Esophagus squamous epithelium (tissue), 5 donors: ENCODE measurements at regions not wholly inside any gene's neighbourhood (a gene's known extent, or its start where the extent isn't known, plus 50 kb on each side); places are given as distances from the start of the nearest gene placed in this dataset.
"Not testable (repeated sequence)": the region's sequence is repeated elsewhere in the genome, so short reads cannot be mapped to it uniquely, and the experiment has no call there.

Experiments used
- DNase-seq: peaks from one replicate; lab custom pipeline; 2025; lab: John Stamatoyannopoulos, UW
- H3K27ac ChIP-seq, 4 donors: fragments of 200-600 bp; sonication (generic); one replicate each; pipeline ENCODE4 v1.5.1; 2016 to 2019; ENCODE audit warnings: mild to moderate bottlenecking in 1 of 4
- H3K27me3 ChIP-seq, 4 donors: fragments of 200-600 bp; sonication (generic); 1 replicate in 3 of 4; 2 replicates in 1 of 4; pipeline versions ENCODE4 v1.5.1 to v1.6.0; 2017 to 2021; ENCODE audit warnings: antibody characterized with exemption in 1 of 4
- H3K36me3 ChIP-seq, 3 donors: fragments of 200-600 bp; sonication (generic); one replicate each; pipeline ENCODE4 v1.5.1; 2016 to 2019
- H3K4me1 ChIP-seq, 3 donors: fragments of 200-600 bp; sonication (generic); one replicate each; pipeline ENCODE4 v1.5.1; 2017 to 2019
- H3K4me3 ChIP-seq, 4 donors: fragments of 200-600 bp; sonication (generic); 1 replicate in 3 of 4; 2 replicates in 1 of 4; pipeline ENCODE4 v1.5.1; 2016 to 2019; ENCODE audit warnings: mild to moderate bottlenecking in 2 of 4, moderate library complexity in 1 of 4
- H3K9me3 ChIP-seq, 3 donors: fragments of 200-600 bp; sonication (generic); one replicate each; pipeline ENCODE4 v1.5.1; 2016 to 2019
- POLR2A ChIP-seq, 4 donors: fragments of 450-650 bp; IDR thresholded peaks; one replicate each; pipeline ENCODE4 v1.6.1; 2017; ENCODE audit warnings: antibody characterized with exemption in 4 of 4, mild to moderate bottlenecking in 4 of 4, moderate library complexity in 3 of 4
- WGBS, 2 donors: methylation state at CpG; one replicate each; pipeline ENCODE4 v1.1.5; 2018; 5-methylcytosine and 5-hydroxymethylcytosine counted together
- intact Hi-C: fragments of 100-400 bp; cut with DNase I; formaldehyde crosslinking; loops from one replicate; pipeline ENCODE4 v1.15.0; 2022
- TF ChIP-seq, protein P1 (sequence below), 6 experiments: fragments of 450-650 bp in 4 of 6; fragments of 200-600 bp in 2 of 6; sonication (generic) in 2 of 6; IDR thresholded peaks; one replicate each; pipeline ENCODE4 v1.5.1; 2016 to 2019; ENCODE audit warnings: antibody characterized with exemption in 6 of 6, mild to moderate bottlenecking in 4 of 6, moderate library complexity in 4 of 6
- donor health status: DM: yes; HTN: yes; CAD: no.

GRCh38 chrX:77342004-77342403, 105.2 kb upstream of the FGF16 start:
- intact Hi-C loops = no loop called here
- H3K27me3 ChIP-seq = no peaks in the 10 kb centered on the region
- no peaks in the 10 kb centered on the region for H3K9me3 ChIP-seq
- no peak for DNase-seq
- 14 to 22% methylated on average over 1 of the region's 1 CpG for WGBS, 2 donors
- no peak for TF ChIP-seq POLR2A (IDR thresholded peaks at IDR 0.05)
- TF ChIP-seq, protein P1, sequence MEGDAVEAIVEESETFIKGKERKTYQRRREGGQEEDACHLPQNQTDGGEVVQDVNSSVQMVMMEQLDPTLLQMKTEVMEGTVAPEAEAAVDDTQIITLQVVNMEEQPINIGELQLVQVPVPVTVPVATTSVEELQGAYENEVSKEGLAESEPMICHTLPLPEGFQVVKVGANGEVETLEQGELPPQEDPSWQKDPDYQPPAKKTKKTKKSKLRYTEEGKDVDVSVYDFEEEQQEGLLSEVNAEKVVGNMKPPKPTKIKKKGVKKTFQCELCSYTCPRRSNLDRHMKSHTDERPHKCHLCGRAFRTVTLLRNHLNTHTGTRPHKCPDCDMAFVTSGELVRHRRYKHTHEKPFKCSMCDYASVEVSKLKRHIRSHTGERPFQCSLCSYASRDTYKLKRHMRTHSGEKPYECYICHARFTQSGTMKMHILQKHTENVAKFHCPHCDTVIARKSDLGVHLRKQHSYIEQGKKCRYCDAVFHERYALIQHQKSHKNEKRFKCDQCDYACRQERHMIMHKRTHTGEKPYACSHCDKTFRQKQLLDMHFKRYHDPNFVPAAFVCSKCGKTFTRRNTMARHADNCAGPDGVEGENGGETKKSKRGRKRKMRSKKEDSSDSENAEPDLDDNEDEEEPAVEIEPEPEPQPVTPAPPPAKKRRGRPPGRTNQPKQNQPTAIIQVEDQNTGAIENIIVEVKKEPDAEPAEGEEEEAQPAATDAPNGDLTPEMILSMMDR (IDR thresholded peaks at IDR 0.05) = no peak
- no peak overlapping the region for H3K27ac ChIP-seq
- no peaks in the 10 kb centered on the region for H3K4me1 ChIP-seq
- no peaks in the 10 kb centered on the region for H3K36me3 ChIP-seq
- no peak overlapping the region for H3K4me3 ChIP-seq

- TF ChIP-seq POLR2A (IDR thresholded peaks at IDR 0.05) = no peak
- TF ChIP-seq, protein P1 (IDR thresholded peaks at IDR 0.05) = no peak
- WGBS, 2 donors = 33 to 38% methylated on average over 1 of the region's 1 CpG
Measured at GRCh38 chrX:77346859-77347258, 100.3 kb upstream of the FGF16 start.

GRCh38 chrX:77347572-77347971, 99.6 kb upstream of the FGF16 start:
- H3K36me3 ChIP-seq = no peaks in the 10 kb centered on the region
- WGBS, 2 donors = 6 to 30% methylated on average over 2 of the region's 5 CpGs
- no peak for DNase-seq
- H3K27me3 ChIP-seq = no peaks in the 10 kb centered on the region
- no peak overlapping the region for H3K27ac ChIP-seq
- no peak overlapping the region for H3K4me3 ChIP-seq
- no peaks in the 10 kb centered on the region for H3K4me1 ChIP-seq
- intact Hi-C loops = no loop called here
- H3K9me3 ChIP-seq = no peaks in the 10 kb centered on the region
- TF ChIP-seq POLR2A (IDR thresholded peaks at IDR 0.05) = no peak
- TF ChIP-seq, protein P1 (IDR thresholded peaks at IDR 0.05) = no peak

More at GRCh38 chrX:77346859-77347258, 100.3 kb upstream of the FGF16 start:
- H3K4me1 ChIP-seq = no peaks in the 10 kb centered on the region
- H3K27ac ChIP-seq = no peak overlapping the region
- no peak for DNase-seq
- H3K9me3 ChIP-seq = no peaks in the 10 kb centered on the region
- H3K36me3 ChIP-seq = no peaks in the 10 kb centered on the region
- H3K4me3 ChIP-seq = no peak overlapping the region
- H3K27me3 ChIP-seq = no peaks in the 10 kb centered on the region
- intact Hi-C loops = no loop called here

DNA sequence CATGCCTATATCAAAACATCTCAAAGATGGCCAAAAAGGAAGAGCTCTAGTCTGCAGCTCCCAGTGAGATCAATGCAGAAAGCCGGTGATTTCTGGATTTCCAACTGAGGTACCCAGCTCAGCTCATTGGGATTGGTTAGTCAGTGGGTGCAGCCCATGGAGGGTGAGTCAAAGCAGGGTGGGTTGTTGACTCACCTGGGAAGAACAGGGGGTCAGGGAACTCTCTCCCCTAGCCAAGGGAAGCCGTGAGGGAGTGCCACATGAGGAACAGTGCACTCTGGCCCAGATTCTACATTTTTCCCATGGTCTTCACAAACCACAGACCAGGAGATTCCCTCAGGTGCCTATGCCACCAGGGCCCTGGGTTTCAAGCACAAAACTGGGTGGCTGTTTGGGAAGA, 57.3 kb upstream of the FGF16 start:
- H3K27ac ChIP-seq = no peak overlapping the region
- TF ChIP-seq, protein P1 (IDR thresholded peaks at IDR 0.05) = no peak
- TF ChIP-seq POLR2A (IDR thresholded peaks at IDR 0.05) = no peak
- no peak for DNase-seq
- H3K4me3 ChIP-seq = no peak overlapping the region
- H3K9me3 ChIP-seq = no peaks in the 10 kb centered on the region
- H3K4me1 ChIP-seq = no peaks in the 10 kb centered on the region
- intact Hi-C loops = no loop called here
- no peaks in the 10 kb centered on the region for H3K36me3 ChIP-seq
- H3K27me3 ChIP-seq = no peaks in the 10 kb centered on the region
- WGBS, 2 donors = 88% methylated on average over 1 of the region's 2 CpGs

DNA sequence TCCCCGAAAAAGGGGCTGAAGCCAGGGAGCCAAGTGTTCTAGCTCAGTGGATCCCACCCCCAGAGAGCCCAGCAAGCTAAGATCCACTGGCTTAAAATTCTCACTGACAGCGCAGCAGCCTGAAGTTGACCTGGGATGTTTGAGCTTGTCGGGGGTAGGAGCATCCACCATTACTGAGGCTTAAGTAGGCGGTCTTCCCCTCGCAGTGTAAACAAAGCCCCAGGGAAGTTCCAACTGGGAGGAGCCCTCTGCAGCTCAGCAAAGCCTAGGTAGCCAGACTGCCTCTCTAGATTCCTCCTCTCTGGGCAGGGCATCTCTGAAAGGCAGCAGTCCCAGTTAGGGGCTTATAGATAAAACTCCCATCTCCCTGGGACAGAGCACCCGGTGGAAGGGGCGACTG, 56.8 kb upstream of the FGF16 start:
- H3K9me3 ChIP-seq, H3K4me1 ChIP-seq, intact Hi-C loops, H3K4me3 ChIP-seq, H3K36me3 ChIP-seq, DNase-seq, H3K27ac ChIP-seq, H3K27me3 ChIP-seq: not testable (repeated sequence)
- WGBS, 2 donors = 80% methylated on average over 2 of the region's 7 CpGs; no CpG with 5 or more reads in 1 of the 2 donors

DNA sequence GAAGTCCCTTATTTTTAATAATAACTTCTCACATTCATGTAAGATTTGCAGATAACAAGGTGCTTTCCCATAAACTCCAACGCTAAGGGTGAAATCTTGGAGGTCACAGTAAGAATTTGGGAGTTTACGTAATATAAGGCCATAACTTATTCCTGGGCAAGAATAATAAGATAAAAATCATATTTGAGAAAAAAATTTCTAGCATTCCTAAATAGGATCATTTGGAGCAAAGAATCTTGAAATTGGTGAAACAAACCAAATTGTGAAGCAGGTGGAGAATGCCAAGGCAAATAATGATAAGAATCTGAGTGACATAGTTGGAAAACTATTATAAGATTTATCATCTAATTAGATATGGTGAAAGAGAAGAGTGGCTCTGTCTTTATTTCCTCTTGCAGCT, 50.4 kb upstream of the FGF16 start:
- H3K4me3 ChIP-seq = no peak overlapping the region
- no peaks in the 10 kb centered on the region for H3K27me3 ChIP-seq
- DNase-seq = no peak
- no peaks in the 10 kb centered on the region for H3K9me3 ChIP-seq
- no peaks in the 10 kb centered on the region for H3K36me3 ChIP-seq
- no peak overlapping the region for H3K27ac ChIP-seq
- TF ChIP-seq POLR2A (IDR thresholded peaks at IDR 0.05) = no peak
- TF ChIP-seq, protein P1 (IDR thresholded peaks at IDR 0.05) = no peak
- 83 to 88% methylated on average over 2 of the region's 2 CpGs for WGBS, 2 donors
- H3K4me1 ChIP-seq = no peaks in the 10 kb centered on the region
- intact Hi-C loops = no loop called here
